GM19397 (cell line): ENCODE measurements at regions not wholly inside any gene's neighbourhood (a gene's known extent, or its start where the extent isn't known, plus 50 kb on each side); places are given as distances from the start of the nearest gene placed in this dataset.
"Not testable (repeated sequence)": the region's sequence is repeated elsewhere in the genome, so short reads cannot be mapped to it uniquely, and the experiment has no call there.

Experiments used
- ATAC-seq: cut with Tn5 transposase; IDR thresholded peaks from one replicate; pipeline ENCODE4 v1.9.1; 2021; ENCODE audit warnings: mild to moderate bottlenecking, moderate library complexity; ENCODE audit not compliant: unreplicated experiment

DNA sequence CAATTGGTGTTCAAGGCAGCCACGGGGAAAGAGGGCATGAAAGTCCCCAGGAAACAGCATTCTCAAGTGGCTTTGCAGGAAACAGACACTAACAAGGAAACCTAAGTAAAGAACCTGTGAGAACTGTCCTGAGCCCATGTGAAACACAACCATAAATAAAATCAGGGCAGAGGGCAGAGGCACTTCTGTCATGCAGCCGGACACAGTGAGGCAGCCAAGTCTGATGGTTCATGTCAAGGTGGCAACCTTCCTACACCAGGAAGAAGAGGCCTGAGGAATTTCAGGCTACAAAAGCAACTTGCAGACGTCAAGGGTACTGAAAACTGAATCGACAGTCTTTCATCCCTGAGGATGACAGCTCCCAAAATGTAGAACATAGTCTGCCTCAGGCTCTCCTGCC is 458.2 kb upstream of the NPVF start:
- ATAC-seq, result no peak

DNA sequence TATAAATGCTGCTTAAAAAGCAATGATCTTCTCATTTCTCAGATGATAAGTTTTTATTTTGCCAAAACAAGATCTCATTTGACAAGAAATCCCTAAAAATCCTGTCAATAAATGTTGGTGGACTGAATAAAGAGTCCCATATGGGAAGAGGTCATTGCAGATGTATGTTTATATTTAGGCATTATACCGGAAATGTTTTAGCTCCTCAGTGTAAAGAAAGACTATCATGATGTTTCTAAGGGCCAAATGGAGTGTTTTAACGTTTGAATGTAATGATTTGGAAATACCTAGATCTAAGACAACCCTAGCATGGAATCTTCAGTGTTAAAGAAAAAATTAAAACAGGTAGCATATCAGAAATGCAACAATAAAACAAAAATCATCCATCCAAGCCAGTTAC is 457.8 kb upstream of the NFE2L3 start:
- ATAC-seq, result no peak

DNA sequence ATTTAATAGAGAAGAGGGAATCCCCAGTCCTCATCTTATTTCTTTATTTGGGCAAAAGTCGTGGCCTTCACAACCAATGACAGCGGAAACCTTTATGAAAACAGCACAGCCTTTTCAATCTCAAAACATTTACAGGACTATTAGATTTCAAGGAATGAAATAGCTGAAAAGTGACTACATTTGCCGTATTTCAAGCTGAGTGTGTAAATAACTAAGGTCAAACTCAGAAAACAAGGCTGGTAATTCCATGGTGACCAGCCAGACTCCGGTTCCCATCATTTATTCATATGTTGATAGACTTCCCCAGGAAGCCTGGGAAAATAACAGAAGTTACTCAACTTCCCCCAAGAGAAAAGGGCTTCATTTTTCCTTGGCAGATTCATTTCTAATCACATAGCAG is 457.3 kb upstream of the NFE2L3 start:
- ATAC-seq, result no peak

DNA sequence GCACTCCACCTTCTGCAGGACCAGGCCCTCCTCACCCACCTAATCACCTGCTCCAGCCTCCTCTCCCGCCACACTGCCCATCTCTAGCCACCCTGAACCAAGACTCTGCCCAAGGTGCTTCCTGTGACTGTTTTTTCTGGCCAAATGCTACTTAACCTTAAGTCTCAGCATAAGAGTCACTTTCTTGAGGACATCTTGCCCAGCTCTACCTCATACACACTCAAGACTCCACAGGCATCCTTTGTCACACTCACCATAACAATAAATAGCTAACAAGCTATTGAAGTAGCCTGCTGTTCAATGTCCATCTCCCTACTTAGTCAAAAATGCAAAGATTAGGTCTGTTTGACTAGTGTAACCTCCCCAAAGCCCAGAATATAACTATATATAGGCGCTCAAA is 455.4 kb upstream of the NFE2L3 start:
- ATAC-seq, result no peak

DNA sequence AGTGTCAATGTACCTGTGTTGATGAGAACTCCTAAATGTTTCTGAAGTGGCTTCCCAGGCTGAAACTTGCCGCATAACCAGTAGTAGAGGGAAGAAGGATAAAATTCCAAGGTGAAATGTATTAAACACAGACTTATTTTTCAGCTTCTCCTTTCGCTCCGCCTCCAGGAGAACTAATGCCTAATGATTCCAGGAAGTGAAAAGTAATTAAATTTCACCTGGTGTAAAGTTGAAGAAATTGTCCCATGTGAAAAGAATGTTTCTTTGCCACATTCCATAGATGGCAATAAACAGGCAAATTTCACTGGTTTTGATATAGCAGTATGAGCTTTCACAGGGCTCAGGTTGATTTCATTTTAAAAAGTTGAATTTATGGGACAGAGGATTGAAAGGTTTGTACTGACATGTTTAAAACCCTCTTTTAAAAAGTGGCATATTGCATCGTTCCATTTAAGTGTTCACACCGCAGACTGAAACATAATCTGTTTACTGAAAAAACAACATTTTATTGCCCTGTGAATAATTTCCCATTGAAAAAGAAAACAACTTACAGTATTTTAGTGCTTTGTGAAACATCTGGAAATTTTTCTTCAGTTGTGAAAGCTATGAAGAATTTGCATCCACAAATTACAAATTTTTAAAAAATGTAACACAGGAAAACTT is 453.4 kb upstream of the NFE2L3 start:
- ATAC-seq, result no peak

DNA sequence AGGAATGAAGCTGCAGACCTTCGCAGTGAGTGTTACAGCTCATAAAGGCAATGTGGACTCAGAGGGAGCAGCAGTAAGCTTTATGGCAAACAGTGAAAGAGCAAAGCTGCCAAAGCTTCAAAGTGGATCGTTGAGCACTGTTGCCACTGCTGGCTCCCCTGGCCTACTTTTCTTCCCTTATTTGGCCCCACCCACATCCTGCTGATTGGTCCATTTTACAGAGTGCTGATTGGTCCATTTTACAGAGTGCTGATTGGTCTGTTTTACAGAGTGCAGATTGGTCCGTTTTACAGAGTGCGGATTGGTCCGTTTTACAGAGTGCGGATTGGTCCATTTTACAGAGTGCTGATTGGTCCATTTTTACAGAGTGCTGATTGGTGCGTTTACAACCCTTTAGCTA is 451.9 kb upstream of the NFE2L3 start:
- not testable (repeated sequence) for ATAC-seq

DNA sequence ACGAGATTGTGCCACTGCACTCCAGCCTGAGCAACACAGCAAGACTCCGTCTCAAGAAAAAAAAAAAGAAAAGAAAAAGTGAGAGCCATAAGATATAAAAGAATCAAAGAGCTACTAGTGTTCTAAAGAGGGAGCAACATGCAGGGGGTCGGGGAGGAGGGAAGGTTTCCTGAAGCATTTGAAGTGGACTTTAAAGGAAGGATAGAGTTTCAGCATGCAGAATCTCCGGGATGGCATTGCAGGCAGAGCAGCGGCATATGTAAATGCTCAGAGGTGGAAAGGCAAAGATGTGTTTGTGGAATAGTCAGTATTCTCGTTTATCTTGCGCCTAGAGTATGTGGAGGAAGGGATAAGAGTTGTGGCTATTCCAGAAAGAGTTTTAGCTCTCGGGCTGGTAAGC is 447.6 kb upstream of the NFE2L3 start:
- no peak for ATAC-seq

DNA sequence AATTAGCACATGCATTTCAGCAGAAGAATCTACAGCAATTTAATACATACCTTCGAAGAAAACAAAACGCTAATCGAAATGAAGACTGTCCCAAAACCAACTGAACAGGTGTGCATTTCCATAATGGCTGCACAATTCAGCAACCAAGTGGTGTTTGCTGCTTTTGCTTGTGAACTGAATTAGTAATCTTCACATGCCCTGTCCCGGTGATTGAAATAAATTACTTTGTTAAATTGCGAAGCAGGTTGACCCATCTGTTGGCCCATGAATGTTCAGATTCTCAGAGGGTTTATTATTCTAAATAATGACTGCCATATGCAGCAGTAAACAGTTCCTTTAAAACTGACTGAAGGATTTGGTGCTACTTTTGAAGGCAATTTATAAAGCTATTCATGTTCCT is 445.2 kb upstream of the NFE2L3 start:
- no peak for ATAC-seq

DNA sequence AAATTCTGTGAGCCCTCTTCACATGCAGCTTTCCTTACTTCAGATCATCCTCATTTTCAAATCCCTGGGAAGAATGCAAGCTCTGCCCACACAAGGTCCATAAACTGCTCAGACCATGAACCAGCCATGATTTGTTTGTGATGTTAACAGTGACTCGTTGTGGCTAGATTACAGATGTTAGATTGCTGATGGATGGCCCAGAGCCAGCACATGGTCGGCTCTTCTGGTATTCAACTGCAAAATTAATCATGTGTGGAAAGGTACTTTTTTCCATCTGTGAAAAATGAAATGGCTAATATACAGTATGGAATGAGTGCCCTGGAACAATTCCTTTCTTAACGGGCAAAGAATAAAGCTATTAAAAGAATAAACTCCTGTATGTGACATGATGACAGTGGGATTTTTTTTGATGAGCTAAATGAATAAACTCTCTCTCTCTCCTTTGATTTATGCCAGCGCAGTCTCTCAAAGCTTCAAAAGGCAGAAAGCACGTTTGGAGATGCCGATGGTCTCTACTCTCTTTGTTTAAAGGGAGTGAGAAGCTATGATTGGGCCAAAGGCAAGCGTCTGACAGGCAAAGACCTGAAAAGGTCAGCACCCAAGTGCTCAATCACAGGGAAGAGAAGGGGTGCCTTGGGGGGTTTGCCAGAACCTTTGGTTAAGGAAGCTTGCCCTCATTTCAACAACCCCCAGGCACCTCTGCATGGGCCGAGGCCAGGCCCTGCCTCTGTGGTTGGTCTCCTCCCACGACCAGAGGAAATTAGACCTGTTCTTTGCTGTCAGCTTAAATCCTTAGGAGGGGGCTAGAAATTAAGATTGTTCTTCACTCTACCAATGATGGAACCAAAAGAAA is 444.0 kb upstream of the NFE2L3 start:
- ATAC-seq, result no peak

DNA sequence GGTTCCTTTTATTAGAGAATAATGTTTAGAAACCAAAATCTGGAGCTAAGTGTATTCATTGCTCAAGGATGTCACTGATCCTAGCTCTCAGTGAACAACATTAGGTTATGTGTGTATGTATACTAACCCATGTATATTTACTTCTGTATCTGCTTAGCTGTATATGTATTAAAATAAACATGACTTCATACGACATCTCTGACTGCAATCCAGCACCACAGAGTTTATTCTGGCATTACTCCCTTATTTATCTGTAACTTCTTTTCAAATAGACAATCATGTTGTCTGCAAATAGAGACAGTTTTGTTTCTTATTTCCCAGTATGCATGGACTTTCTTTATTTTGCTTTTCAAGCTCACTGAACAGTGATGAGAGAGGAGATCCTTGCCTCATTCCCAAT is 441.0 kb upstream of the NFE2L3 start:
- no peak for ATAC-seq

DNA sequence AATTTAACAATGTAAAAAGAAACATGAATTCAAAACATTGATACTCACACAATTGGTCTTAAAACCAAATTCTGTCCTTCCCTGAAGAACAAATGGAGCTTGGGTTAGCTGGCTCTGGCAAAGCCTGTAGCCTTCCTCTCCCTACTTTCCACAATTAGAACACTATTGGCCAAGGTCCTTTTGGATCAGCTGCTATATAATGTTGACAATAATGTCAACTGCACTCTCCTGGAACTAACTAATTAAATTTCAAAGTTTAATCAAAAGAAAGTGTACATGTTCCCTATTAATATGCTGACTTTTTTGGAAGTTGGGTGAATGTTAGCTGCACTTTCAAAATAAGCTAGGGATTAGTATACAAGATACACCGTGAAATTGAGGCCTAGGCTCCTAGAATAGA is 440.1 kb upstream of the NFE2L3 start:
- no peak for ATAC-seq

DNA sequence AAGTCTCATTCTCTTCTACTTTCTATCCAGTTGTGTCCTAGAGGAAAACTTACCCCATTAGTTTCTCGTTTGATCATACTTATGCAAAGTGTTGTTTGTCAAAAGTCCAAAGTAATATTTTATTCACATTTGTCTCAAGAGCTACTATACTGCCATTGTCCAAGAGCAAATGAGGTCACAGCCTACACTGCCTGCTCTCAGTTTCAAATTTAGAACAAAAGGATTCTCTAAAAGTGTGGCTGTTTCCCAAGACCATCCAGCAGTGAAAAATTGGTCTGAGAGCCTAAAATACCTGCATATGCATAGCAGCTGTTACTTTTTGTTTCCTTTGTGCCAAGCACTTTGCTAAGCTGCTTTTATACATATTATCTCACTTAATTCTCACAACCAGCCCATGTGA is 439.5 kb upstream of the NFE2L3 start:
- ATAC-seq, result no peak

DNA sequence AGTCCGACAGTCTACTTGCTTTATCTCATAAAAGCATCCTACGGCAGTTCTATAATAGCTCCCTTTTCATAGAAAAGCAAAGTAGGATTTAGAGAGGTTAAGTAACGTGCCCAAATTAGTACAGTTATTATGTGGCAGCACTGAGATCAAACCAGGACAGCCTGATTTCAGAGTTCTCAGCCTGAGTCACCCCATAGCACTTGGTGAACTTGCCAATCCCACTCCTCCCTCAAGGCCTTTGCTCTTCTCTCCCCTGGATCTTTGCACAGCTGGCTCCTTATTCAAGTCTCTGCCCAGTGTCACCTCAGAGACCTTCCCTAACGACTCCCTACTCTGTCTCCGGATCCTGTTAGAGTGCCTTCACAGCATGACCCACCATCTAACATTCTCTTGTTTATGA is 438.0 kb upstream of the NFE2L3 start:
- no peak for ATAC-seq

DNA sequence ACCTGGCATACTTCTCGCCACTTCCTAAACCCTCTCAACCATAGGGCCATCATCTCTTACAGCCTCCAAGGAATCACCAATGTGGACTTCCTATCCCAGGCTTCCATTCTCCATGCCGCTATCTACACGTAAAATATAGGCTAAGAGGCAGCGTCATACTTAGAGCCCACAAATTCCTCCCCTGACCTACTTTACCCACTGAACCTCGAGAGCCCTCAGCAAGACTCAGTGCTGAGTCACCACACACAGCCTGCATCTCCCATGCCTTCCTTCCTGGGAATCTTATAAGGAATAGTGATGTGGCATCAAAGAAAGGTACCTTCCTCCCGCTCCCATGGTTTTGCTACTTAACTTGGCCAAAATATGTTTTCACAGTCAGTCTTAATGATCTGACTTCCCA is 435.6 kb upstream of the NFE2L3 start:
- no peak for ATAC-seq

DNA sequence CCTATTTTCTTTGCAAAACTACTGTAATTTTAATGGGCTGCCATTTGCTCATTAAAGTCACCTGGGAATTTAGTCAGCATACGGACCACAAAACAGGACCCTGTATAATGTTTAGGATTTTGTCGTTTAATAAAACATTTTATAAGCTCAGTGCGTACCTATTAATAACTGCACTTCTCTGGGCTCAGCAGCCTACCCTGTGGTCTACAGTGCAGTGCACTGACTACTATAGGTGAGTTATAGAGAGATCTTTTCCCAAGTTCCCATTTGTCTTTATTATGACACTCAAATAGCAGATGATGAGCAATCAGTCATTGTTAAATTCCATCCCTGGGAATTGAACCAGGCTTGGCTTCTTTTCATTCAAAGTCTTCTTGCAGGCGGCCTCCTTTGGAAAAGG is 433.4 kb upstream of the NFE2L3 start:
- no peak for ATAC-seq

DNA sequence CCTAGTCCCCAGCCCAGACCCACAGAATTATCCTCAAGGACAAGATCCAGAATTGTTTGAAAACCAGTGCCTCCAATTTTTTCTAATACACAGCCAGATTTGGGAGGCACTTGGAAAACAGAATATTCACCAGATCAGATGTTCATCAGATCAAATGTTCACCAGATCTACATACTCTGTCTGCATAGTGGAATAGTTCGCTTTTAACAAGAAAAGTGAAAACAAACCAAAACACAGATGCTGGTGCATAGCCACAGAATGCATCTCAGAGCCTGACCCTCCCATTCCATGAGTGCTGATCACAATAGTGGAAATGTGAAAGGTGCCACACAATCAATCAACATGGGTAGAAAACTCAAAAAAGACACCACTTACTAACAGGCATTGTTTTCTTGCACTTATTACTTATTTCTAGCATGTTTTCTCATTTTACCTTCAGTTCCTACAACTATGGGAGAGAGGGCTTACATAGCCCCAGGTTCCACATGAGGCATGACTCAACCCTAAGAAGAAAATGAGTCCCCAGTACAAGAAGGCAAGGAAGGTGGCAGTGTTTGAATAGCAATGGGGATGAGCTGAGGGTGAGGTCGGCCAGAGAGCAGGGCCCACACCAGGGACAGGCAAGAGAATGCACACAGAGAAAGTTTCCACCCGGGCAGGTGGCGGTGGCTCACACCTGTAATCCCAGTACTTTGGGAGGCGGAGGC is 432.7 kb upstream of the NFE2L3 start:
- no peak for ATAC-seq

DNA sequence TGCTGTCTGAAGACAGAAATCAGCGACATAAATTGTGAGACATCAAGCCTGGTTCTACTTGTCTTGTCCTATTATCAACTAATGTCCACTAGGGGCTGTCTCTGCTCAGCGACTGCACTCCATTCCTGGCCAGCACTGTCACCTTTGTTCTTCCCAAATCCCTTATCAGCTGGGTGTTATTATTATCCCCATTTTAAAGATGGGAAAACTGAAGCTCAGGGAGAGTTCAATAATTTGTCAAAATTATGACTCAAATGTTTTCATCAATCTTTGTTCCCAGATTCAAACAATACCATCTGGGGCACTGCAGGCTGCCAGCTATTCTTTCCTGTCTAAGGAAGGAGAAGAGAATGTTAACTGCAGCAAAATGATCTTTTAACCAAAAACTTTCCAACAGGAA is 431.6 kb upstream of the NFE2L3 start:
- no peak for ATAC-seq

DNA sequence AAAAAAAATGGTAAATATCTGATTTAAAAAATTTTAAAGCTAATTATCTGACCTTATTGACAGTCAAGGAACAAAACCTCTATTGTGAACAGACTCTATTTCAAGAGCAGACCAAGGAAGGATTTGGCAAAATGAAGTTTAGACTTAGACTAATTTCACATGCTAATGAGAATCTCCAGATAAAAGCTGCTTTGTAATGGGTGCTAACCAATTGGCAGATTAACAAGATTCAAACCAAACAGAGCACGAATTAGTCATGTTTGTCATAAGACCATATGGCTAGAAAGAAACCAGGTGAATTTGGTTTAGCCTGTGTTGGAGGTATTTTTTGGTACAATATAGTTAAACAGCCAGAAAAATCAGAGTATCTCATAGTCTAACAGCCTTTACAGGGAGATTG is 429.1 kb upstream of the NFE2L3 start:
- no peak for ATAC-seq

DNA sequence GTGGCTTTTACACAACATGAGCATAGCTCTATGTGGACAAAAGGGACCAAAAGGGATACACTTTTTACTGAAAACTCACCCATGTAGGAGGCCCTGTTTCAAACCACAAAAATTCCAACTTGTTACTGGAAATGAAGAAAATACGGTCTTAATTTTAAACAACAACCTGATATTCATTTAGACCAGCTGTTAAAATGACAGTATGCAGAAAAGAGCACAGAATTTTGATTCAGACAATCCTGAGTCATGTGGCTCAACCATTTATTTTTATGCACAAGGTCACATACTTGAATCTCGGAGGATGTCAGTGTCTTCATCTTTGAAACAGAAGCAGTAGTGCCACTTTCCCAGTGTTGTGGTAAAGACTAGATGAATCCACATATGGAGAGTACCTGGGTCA is 426.5 kb upstream of the NFE2L3 start:
- ATAC-seq, result no peak

DNA sequence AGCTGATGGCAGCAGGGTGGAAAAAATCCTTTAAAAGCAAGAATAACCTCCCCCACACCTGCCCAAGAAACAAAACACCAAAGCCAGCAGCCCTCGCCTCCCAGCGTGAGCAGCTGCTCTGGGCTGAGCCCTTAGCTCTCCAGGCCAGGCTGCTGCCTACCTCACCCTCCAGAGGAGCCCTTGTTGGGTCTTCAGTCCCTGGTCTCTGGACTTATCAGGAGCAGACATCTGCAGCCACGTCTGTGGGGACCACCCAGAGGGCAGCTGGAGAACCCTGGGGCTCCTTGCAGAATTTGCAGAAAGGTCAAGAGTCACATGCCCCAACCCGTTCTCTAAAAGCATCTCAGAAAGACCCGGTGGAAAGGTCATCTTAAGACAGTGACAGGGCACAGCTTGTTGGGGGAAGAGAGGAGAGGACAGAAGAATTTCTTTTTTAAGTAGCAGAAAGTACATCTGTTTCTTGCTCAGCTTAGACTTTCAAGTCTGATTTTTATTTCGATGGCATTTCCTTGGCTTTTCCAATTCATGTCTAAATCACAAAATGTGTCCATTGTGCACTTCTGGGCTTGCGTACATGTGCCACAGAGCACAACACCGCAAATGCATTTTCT is 425.7 kb upstream of the NFE2L3 start:
- no peak for ATAC-seq

DNA sequence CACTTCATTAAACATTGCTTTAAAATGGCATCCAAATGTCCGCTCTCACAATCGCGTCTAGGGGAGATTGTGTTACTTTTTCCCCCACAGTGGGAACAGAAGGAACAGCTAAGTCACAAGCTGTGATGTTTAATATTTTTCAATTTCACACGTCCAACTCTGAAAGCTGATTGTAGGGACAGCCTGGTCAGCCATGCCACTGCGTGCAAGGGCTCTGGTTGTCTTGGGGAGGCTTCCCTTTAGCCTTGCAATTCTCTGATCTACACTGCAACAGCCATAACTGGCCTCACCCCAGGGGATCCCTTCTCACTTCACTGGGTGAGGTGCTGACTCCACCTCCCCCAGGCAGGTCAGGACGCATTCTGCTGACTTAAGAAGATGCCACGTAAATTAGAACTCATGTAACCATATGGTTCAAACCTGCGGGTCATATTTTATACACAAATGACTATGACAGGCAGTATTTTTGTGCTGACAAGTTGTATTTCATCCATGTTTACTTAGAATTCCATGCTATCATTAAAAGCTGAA is 425.2 kb upstream of the NFE2L3 start:
- no peak for ATAC-seq
